ENCODE measurements at regions not wholly inside any gene's neighbourhood (a gene's known extent, or its start where the extent isn't known, plus 50 kb on each side); places are given as distances from the start of the nearest gene placed in this dataset.
"Not testable (repeated sequence)": the region's sequence is repeated elsewhere in the genome, so short reads cannot be mapped to it uniquely, and the experiment has no call there.

DNA sequence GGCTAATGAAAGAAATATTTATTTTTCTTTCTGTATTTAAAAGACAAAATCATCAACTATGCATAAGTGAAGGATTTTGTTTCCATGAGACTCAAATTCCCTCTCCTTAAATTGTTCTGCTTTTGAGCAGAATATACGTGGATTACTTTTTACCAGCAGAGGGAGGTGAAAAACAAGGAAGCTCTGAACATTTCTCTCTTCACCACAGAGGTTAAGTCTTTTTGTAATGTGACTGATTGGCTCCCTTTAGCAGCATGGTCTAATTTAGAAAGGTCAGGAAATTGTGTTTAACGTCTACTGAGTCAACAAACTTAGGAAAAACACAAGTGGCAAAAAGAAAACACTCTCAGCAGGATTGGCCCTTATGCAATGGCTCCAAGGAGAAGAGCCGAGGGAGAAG lies 55.1 kb upstream of the F9 start:
- DNase-seq (no peak), FAIRE-seq (no peak)
- no peak overlapping the region for H3K4me3 ChIP-seq (ENCODE audit: low read depth in 1 of 3, low read length in 3 of 3)
- H3K9me3 ChIP-seq (ENCODE audit: control insufficient read depth in 2 of 2, insufficient read depth in 1 of 2, low read depth in 1 of 2, low read length in 1 of 2): no peaks in the 10 kb centered on the region
- no peak overlapping the region for H3K27ac ChIP-seq (ENCODE audit: low read depth in 1 of 3, low read length in 2 of 3)
- H3K27me3 ChIP-seq (ENCODE audit: control insufficient read depth in 3 of 3, insufficient read depth in 3 of 3, low read length in 3 of 3): no peaks in the 10 kb centered on the region
- no peaks in the 10 kb centered on the region for H3K4me1 ChIP-seq (ENCODE audit: control insufficient read depth in 3 of 3, insufficient read depth in 2 of 3, low read depth in 1 of 3, low read length in 2 of 3)
- no peaks in the 10 kb centered on the region for H3K36me3 ChIP-seq (ENCODE audit: control insufficient read depth in 3 of 3, insufficient read depth in 2 of 3, low read depth in 1 of 3, low read length in 3 of 3)
- WGBS, 3 donors: 37 to 45% (median 38%) methylated on average over 3 of the region's 3 CpGs

DNA sequence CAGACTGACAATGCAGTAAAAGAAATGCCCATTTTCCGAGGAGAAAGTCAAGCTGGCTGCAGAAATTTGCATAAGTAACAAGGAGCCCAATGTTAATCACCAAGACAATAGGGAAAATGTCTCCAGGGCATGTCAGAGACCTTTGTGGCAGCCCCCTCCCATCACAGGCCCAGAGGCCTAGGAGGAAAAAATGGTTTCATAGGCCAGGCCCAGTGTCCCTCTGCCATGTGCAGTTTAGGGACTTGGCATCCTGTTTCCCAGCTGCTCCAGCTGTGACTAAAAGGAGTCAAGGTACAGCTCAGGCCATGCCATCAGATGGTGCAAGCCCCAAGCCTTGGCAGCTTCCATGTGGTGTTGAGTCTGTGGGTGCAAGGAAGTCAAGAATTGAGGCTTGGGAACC lies 68.6 kb upstream of the F9 start:
- H3K27me3 ChIP-seq (ENCODE audit: control insufficient read depth in 3 of 3, insufficient read depth in 3 of 3, low read length in 3 of 3); H3K36me3 ChIP-seq (ENCODE audit: control insufficient read depth in 3 of 3, insufficient read depth in 2 of 3, low read depth in 1 of 3, low read length in 3 of 3); DNase-seq; FAIRE-seq; H3K9me3 ChIP-seq (ENCODE audit: control insufficient read depth in 2 of 2, insufficient read depth in 1 of 2, low read depth in 1 of 2, low read length in 1 of 2); H3K4me3 ChIP-seq (ENCODE audit: low read depth in 1 of 3, low read length in 3 of 3); H3K4me1 ChIP-seq (ENCODE audit: control insufficient read depth in 3 of 3, insufficient read depth in 2 of 3, low read depth in 1 of 3, low read length in 2 of 3); H3K27ac ChIP-seq (ENCODE audit: low read depth in 1 of 3, low read length in 2 of 3): not testable (repeated sequence)
- 67 to 83% (median 73%) methylated on average over 1 of the region's 1 CpG for WGBS, 3 donors

DNA sequence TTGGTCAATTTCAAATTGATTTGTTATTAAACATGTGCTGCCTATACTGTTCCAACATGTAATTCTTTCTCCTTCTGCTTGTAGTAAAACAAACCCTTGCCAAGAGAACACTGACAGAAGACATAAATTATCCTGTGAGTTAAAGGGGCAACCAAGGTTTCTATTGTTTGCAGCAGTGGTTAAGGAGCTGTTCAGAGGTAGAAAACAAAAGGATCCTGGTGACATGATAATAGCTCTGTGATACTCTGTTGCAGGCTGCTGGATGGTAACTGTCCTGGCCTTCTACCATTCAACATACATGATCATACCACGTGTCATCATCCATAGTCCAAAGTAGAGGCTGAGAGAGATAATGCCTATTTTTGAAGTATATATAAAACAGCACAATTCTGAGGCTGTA lies 75.8 kb upstream of the F9 start:
- Histone ChIP-seq H3K4me3 (ENCODE audit: low read depth in 1 of 3, low read length in 3 of 3) (no peak overlapping the region), H3K4me1 (ENCODE audit: control insufficient read depth in 3 of 3, insufficient read depth in 2 of 3, low read depth in 1 of 3, low read length in 2 of 3) (no peaks in the 10 kb centered on the region), H3K27ac (ENCODE audit: low read depth in 1 of 3, low read length in 2 of 3) (no peak overlapping the region), H3K9me3 (ENCODE audit: control insufficient read depth in 2 of 2, insufficient read depth in 1 of 2, low read depth in 1 of 2, low read length in 1 of 2) (no peaks in the 10 kb centered on the region), H3K36me3 (ENCODE audit: control insufficient read depth in 3 of 3, insufficient read depth in 2 of 3, low read depth in 1 of 3, low read length in 3 of 3) (no peaks in the 10 kb centered on the region), H3K27me3 (ENCODE audit: control insufficient read depth in 3 of 3, insufficient read depth in 3 of 3, low read length in 3 of 3) (no peaks in the 10 kb centered on the region)
- DNase-seq (no peak), FAIRE-seq (no peak)
- 42 to 58% (median 53%) methylated on average over 1 of the region's 1 CpG for WGBS, 3 donors

DNA sequence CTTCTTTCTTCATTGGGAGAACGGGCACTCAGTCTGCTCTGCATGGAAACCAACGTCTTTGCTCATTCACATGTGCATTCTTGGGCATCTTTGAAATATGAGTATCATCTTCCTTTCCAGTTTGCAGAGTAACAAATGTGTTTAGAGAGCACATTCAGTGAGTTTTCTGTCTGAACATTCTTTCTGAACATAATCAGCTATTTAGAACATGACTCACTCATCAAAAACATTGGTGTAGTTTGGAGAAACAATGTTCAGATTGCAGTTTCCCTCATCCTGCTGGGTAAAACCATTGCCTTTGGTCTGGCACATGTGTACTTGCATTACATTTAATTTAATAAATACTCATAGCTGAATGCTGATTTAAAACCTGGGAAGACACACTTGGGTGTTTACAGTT lies 81.5 kb upstream of the F9 start:
- FAIRE-seq (no peak), DNase-seq (no peak)
- no peaks in the 10 kb centered on the region for H3K36me3 ChIP-seq (ENCODE audit: control insufficient read depth in 3 of 3, insufficient read depth in 2 of 3, low read depth in 1 of 3, low read length in 3 of 3)
- no peaks in the 10 kb centered on the region for H3K27me3 ChIP-seq (ENCODE audit: control insufficient read depth in 3 of 3, insufficient read depth in 3 of 3, low read length in 3 of 3)
- 37 to 48% (median 38%) methylated on average over 2 of the region's 2 CpGs for WGBS, 3 donors
- no peaks in the 10 kb centered on the region for H3K9me3 ChIP-seq (ENCODE audit: control insufficient read depth in 2 of 2, insufficient read depth in 1 of 2, low read depth in 1 of 2, low read length in 1 of 2)
- H3K4me3 ChIP-seq (ENCODE audit: low read depth in 1 of 3, low read length in 3 of 3): no peak overlapping the region
- no peak overlapping the region for H3K27ac ChIP-seq (ENCODE audit: low read depth in 1 of 3, low read length in 2 of 3)
- no peaks in the 10 kb centered on the region for H3K4me1 ChIP-seq (ENCODE audit: control insufficient read depth in 3 of 3, insufficient read depth in 2 of 3, low read depth in 1 of 3, low read length in 2 of 3)

DNA sequence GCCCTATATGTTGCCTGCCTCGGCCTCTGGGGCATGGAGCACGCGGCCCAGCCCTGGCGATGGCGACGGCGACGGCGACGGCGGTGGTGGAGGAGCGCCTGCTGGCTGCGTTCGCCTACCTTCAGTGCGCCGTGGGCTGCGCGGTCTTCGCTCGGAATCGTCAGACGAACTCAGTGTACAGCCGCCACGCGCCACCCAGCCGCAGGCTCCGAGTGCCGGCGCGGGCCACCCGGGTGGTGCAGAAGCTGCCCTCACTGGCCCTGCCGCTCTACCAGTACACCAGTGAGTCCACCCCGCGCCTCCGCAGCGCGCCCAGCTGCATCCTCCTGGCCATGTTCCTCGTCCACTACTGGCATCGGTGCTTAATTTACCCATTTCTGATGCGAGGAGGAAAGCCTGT lies 83.7 kb upstream of the F9 start:
- Histone ChIP-seq H3K4me3 (ENCODE audit: low read depth in 1 of 3, low read length in 3 of 3) (no peak overlapping the region), H3K27me3 (ENCODE audit: control insufficient read depth in 3 of 3, insufficient read depth in 3 of 3, low read length in 3 of 3) (no peaks in the 10 kb centered on the region), H3K27ac (ENCODE audit: low read depth in 1 of 3, low read length in 2 of 3) (no peak overlapping the region), H3K9me3 (ENCODE audit: control insufficient read depth in 2 of 2, insufficient read depth in 1 of 2, low read depth in 1 of 2, low read length in 1 of 2) (no peaks in the 10 kb centered on the region), H3K4me1 (ENCODE audit: control insufficient read depth in 3 of 3, insufficient read depth in 2 of 3, low read depth in 1 of 3, low read length in 2 of 3) (no peaks in the 10 kb centered on the region), H3K36me3 (ENCODE audit: control insufficient read depth in 3 of 3, insufficient read depth in 2 of 3, low read depth in 1 of 3, low read length in 3 of 3) (no peaks in the 10 kb centered on the region)
- FAIRE-seq (no peak), DNase-seq (no peak)
- WGBS, 3 donors: 94 to 98% (median 97%) methylated on average over 33 to 40 of the region's 40 CpGs

DNA sequence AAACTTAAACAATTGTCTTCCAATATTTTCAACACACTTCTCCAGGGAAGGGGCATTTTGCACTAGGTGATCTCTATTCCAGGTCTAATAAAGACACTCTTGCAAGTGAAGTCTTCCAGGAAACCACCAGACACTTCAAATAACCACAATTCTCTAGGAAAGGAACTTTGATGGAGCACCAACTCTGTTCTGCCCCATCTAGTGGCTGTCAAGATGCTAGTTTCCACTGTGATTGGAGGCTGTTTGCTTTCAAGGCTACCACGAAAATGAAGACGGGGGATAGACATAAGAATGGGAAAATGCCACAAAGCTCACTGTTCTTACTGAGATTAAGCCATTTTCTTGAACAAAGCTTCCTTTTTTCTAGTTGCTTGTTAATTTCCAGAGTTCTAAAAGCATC lies 100.6 kb upstream of the F9 start:
- Histone ChIP-seq H3K27me3 (ENCODE audit: control insufficient read depth in 3 of 3, insufficient read depth in 3 of 3, low read length in 3 of 3) (no peaks in the 10 kb centered on the region), H3K4me3 (ENCODE audit: low read depth in 1 of 3, low read length in 3 of 3) (no peak overlapping the region), H3K36me3 (ENCODE audit: control insufficient read depth in 3 of 3, insufficient read depth in 2 of 3, low read depth in 1 of 3, low read length in 3 of 3) (no peaks in the 10 kb centered on the region), H3K4me1 (ENCODE audit: control insufficient read depth in 3 of 3, insufficient read depth in 2 of 3, low read depth in 1 of 3, low read length in 2 of 3) (no peaks in the 10 kb centered on the region), H3K9me3 (ENCODE audit: control insufficient read depth in 2 of 2, insufficient read depth in 1 of 2, low read depth in 1 of 2, low read length in 1 of 2) (no peaks in the 10 kb centered on the region), H3K27ac (ENCODE audit: low read depth in 1 of 3, low read length in 2 of 3) (no peak overlapping the region)
- DNase-seq: peak in 1 of 2 donors; percentile 0
- 7 to 25% (median 13%) methylated on average over 2 of the region's 2 CpGs for WGBS, 3 donors
- FAIRE-seq: no peak

DNA sequence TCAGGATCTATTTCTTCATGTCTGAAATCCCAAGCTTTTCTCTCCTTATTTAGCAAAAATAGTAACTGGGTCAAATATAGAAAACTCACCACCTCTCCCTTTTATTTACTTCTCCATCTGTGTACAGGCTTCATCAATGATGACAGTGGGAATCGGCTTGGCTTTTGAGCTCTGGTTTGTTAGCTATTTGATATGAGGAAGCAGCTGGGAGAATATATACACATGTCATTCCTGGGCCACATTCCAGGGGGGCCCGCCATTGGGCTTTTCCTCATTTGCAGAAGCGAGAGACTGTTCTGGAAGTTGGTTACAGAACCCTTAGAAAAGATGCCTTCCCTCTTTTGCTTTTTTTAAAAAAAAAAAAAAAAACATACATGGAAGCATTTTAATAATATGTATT lies 107.4 kb upstream of the F9 start:
- WGBS, 3 donors: 19 to 38% (median 30%) methylated on average over 3 of the region's 3 CpGs
- H3K4me1 ChIP-seq (ENCODE audit: control insufficient read depth in 3 of 3, insufficient read depth in 2 of 3, low read depth in 1 of 3, low read length in 2 of 3): no peaks in the 10 kb centered on the region
- peak in 1 of 2 donors; percentile 1 for DNase-seq
- no peaks in the 10 kb centered on the region for H3K27me3 ChIP-seq (ENCODE audit: control insufficient read depth in 3 of 3, insufficient read depth in 3 of 3, low read length in 3 of 3)
- no peaks in the 10 kb centered on the region for H3K9me3 ChIP-seq (ENCODE audit: control insufficient read depth in 2 of 2, insufficient read depth in 1 of 2, low read depth in 1 of 2, low read length in 1 of 2)
- H3K27ac ChIP-seq (ENCODE audit: low read depth in 1 of 3, low read length in 2 of 3): no peak overlapping the region
- no peak overlapping the region for H3K4me3 ChIP-seq (ENCODE audit: low read depth in 1 of 3, low read length in 3 of 3)
- H3K36me3 ChIP-seq (ENCODE audit: control insufficient read depth in 3 of 3, insufficient read depth in 2 of 3, low read depth in 1 of 3, low read length in 3 of 3): no peaks in the 10 kb centered on the region
- FAIRE-seq: no peak

DNA sequence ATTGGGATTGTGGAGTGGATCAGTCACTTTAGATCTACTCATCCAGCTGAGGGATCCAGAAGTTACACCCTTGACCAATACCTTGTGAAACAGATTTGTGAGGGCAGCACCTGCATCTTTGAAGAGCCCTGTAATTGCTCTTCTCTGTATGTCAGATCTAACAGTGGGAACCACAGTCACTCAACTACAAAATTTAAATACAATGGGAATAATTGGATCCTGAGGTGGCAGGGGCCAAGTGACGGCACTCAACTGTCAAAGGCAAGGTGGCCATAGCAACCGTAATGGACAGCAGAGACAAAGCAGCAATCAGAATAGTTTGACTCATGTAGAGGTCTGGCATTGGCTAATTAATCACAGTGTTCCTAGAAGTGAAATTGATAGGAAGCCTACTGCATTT lies 132.3 kb upstream of the F9 start:
- not testable (repeated sequence) for DNase-seq; H3K36me3 ChIP-seq (ENCODE audit: control insufficient read depth in 3 of 3, insufficient read depth in 2 of 3, low read depth in 1 of 3, low read length in 3 of 3); H3K4me3 ChIP-seq (ENCODE audit: low read depth in 1 of 3, low read length in 3 of 3); H3K27me3 ChIP-seq (ENCODE audit: control insufficient read depth in 3 of 3, insufficient read depth in 3 of 3, low read length in 3 of 3); FAIRE-seq; H3K9me3 ChIP-seq (ENCODE audit: control insufficient read depth in 2 of 2, insufficient read depth in 1 of 2, low read depth in 1 of 2, low read length in 1 of 2); H3K27ac ChIP-seq (ENCODE audit: low read depth in 1 of 3, low read length in 2 of 3); H3K4me1 ChIP-seq (ENCODE audit: control insufficient read depth in 3 of 3, insufficient read depth in 2 of 3, low read depth in 1 of 3, low read length in 2 of 3)
- WGBS, 3 donors: 90 to 97% (median 93%) methylated on average over 2 of the region's 2 CpGs

DNA sequence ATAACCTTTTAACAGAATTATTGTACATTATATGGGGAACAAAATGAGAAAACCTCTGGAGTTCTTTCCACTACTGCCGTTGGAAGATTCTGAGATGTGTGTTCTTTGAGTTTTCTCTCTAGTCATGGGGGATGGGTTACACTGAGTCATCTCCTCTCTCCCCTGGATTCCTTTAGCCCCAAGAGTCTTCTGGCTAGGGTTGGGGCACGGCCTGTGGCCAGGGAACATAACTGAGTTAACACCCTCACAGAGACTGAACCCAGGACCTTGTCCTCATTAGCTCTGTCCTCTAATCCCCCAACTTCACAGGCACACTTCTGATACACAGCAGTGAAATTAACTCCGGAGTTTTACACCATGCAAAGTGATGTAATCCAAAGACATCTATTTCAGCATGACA lies 142.3 kb upstream of the F9 start:
- no peaks in the 10 kb centered on the region for H3K4me1 ChIP-seq (ENCODE audit: control insufficient read depth in 3 of 3, insufficient read depth in 2 of 3, low read depth in 1 of 3, low read length in 2 of 3)
- WGBS, 3 donors: 60 to 74% (median 65%) methylated on average over 3 of the region's 3 CpGs
- no peak overlapping the region for H3K4me3 ChIP-seq (ENCODE audit: low read depth in 1 of 3, low read length in 3 of 3)
- FAIRE-seq: no peak
- no peaks in the 10 kb centered on the region for H3K36me3 ChIP-seq (ENCODE audit: control insufficient read depth in 3 of 3, insufficient read depth in 2 of 3, low read depth in 1 of 3, low read length in 3 of 3)
- H3K27me3 ChIP-seq (ENCODE audit: control insufficient read depth in 3 of 3, insufficient read depth in 3 of 3, low read length in 3 of 3): no peaks in the 10 kb centered on the region
- no peaks in the 10 kb centered on the region for H3K9me3 ChIP-seq (ENCODE audit: control insufficient read depth in 2 of 2, insufficient read depth in 1 of 2, low read depth in 1 of 2, low read length in 1 of 2)
- no peak overlapping the region for H3K27ac ChIP-seq (ENCODE audit: low read depth in 1 of 3, low read length in 2 of 3)
- DNase-seq: no peak
